ENCODE measurements at regions not wholly inside any gene's neighbourhood (a gene's known extent, or its start where the extent isn't known, plus 50 kb on each side); places are given as distances from the start of the nearest gene placed in this dataset.

DNA sequence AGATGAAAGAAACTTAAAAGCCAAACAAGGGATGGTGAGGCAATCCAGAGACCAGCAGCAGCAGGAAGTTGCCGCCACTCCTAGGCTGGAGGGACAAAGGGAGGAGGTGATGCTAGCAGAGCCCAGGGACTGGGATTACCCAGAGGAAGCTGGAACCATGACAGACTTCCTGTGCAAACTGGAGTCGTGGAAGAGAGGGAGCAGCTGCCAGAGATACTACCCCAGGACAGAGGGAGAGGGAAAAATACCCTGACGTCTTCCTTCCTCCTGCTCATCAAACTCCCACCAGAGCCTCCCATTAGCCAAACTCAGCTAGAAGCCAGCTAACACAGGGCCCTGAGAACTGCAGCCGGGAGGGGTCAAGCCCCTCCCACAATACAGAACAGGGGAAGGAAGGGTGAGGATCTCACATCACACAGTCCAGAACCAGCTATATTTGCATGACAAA is 101.2 kb upstream of the KLF3 start:
- no peak overlapping the region for H3K4me2 ChIP-seq (ENCODE audit: low read depth, low read length, poor library complexity, severe bottlenecking)
- no peaks in the 10 kb centered on the region for H4K20me1 ChIP-seq (ENCODE audit: low read depth, low read length)
- no peak overlapping the region for H3K4me3 ChIP-seq (ENCODE audit: insufficient read depth, low read length, poor library complexity, severe bottlenecking)
- H3K27me3 ChIP-seq (ENCODE audit: low read length): no peaks in the 10 kb centered on the region
- H2AFZ ChIP-seq (ENCODE audit: low read depth, low read length, severe bottlenecking): no peak overlapping the region
- H3F3A ChIP-seq (ENCODE audit: insufficient read depth): no peaks in the 10 kb centered on the region
- no peaks in the 10 kb centered on the region for H3K79me2 ChIP-seq (ENCODE audit: insufficient read depth, low read length)
- TF ChIP-seq EZH2phosphoT487 (conservative IDR thresholded peaks at IDR 0.05; ENCODE audit: low read length): no peak
- H3K9ac ChIP-seq (ENCODE audit: low read length): no peak overlapping the region
- no peaks in the 10 kb centered on the region for H3K9me2 ChIP-seq (replicated peaks; ENCODE audit: insufficient read depth, low read length)
- no peaks in the 10 kb centered on the region for H3K36me3 ChIP-seq (ENCODE audit: low read length)
- no peak overlapping the region for H3K27ac ChIP-seq (ENCODE audit: low read depth, low read length)
- no peaks in the 10 kb centered on the region for H3K9me3 ChIP-seq (ENCODE audit: insufficient read depth, low read length)

DNA sequence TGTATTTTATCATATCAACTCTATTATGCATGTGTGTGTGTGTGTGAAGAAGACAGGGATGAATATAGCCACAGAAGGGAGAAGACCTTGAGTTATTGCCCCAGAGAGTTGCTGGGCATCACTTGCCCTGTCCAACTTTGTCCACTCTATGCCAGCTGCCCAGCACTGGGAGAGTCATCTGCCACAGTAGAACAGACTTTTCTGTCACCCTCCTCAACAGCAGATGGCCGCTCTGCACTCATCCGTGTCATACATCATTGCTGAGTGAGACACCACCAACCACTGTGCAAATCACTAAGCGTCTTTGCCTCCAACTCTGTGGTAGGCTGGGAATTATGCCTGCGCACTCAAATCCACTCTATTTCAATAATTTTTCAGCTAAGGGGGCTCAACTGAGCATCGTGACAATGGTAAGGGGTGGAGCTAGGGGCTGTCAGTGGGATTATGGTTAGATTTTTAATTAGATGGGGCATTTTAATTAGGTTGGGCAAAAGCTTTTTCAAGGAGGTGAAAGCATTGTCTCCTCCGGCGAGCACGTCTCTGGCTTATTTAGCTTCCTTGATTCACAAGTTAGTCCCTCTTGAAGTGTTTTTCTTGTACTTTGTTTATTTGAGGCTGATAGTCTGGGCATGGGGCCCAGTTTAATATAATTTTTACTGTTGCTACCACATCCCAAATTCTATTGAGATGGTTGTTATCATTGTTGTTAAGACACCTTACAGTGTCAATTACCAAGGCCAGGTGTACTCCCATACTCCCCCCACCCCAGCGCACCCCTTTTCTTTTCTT is 100.1 kb upstream of the KLF3 start:
- H3K79me2 ChIP-seq (ENCODE audit: insufficient read depth, low read length): no peaks in the 10 kb centered on the region
- H4K20me1 ChIP-seq (ENCODE audit: low read depth, low read length): no peaks in the 10 kb centered on the region
- no peaks in the 10 kb centered on the region for H3K27me3 ChIP-seq (ENCODE audit: low read length)
- TF ChIP-seq EZH2phosphoT487 (conservative IDR thresholded peaks at IDR 0.05; ENCODE audit: low read length): no peak
- TF ChIP-seq, protein P1, sequence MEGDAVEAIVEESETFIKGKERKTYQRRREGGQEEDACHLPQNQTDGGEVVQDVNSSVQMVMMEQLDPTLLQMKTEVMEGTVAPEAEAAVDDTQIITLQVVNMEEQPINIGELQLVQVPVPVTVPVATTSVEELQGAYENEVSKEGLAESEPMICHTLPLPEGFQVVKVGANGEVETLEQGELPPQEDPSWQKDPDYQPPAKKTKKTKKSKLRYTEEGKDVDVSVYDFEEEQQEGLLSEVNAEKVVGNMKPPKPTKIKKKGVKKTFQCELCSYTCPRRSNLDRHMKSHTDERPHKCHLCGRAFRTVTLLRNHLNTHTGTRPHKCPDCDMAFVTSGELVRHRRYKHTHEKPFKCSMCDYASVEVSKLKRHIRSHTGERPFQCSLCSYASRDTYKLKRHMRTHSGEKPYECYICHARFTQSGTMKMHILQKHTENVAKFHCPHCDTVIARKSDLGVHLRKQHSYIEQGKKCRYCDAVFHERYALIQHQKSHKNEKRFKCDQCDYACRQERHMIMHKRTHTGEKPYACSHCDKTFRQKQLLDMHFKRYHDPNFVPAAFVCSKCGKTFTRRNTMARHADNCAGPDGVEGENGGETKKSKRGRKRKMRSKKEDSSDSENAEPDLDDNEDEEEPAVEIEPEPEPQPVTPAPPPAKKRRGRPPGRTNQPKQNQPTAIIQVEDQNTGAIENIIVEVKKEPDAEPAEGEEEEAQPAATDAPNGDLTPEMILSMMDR (IDR thresholded peaks at IDR 0.05; ENCODE audit: insufficient read depth, low read length, poor library complexity, severe bottlenecking): no peak
- no peak overlapping the region for H3K4me3 ChIP-seq (ENCODE audit: insufficient read depth, low read length, poor library complexity, severe bottlenecking)
- H3F3A ChIP-seq (ENCODE audit: insufficient read depth): no peaks in the 10 kb centered on the region
- H3K9me2 ChIP-seq (replicated peaks; ENCODE audit: insufficient read depth, low read length): no peaks in the 10 kb centered on the region; the same call in 1 of the 2 replicates
- no peak overlapping the region for H2AFZ ChIP-seq (ENCODE audit: low read depth, low read length, severe bottlenecking)
- H3K27ac ChIP-seq (ENCODE audit: low read depth, low read length): no peak overlapping the region
- no peaks in the 10 kb centered on the region for H3K36me3 ChIP-seq (ENCODE audit: low read length)
- H3K9ac ChIP-seq (ENCODE audit: low read length): no peak overlapping the region
- H3K9me3 ChIP-seq (ENCODE audit: insufficient read depth, low read length): no peaks in the 10 kb centered on the region
- no peak overlapping the region for H3K4me2 ChIP-seq (ENCODE audit: low read depth, low read length, poor library complexity, severe bottlenecking)

DNA sequence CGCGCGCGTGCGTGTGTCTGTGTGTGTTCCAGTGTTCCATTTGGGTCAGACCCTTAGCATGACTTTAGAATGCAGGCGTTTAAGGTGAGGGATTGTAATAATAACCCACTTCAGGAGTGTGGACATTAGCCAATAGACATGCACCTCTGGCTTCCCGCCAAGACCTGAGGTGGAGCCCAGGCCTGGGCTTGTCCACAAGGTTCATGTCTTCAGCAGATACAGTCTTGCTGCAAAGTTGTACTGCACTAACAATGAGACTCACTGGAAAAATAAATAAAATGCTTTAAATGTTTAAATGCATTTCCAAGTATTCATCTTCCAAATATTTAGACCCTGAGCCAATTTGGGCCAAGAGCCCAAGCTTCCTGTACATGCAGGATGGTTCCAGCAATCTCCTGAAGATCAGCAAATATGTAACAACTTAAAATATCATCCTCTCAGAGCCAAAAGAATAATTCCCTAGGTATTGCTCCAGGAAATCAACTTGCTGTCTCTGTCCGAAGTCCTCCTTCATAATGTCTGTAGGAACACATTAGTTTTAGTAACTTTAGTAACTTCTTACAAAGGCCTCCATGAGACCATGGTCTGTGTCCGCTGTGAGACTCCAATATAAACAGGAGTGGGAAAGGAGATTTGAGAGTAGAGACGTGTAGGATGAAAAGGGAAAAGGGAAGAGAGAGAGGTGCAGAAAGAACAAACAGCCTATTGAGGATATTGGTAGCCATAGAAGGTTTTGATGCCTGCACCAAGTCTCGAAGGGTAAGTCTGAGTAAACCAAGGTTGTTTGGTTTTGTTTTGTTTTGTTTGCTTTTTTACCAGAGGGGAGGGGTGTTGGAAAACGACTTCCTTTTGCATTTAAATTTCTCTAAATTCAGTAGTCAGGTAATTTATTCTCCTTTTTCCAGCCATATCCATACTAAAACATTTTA is 98.5 kb upstream of the KLF3 start:
- Histone ChIP-seq H3K4me3 (ENCODE audit: insufficient read depth, low read length, poor library complexity, severe bottlenecking) (no peak overlapping the region), H3K27me3 (ENCODE audit: low read length) (no peaks in the 10 kb centered on the region; the same call in 1 of the 2 replicates), H3K9me2 (replicated peaks; ENCODE audit: insufficient read depth, low read length) (no peaks in the 10 kb centered on the region; the same call in 1 of the 2 replicates), H2AFZ (ENCODE audit: low read depth, low read length, severe bottlenecking) (no peak overlapping the region), H3K36me3 (ENCODE audit: low read length) (no peaks in the 10 kb centered on the region), H3F3A (ENCODE audit: insufficient read depth) (no peaks in the 10 kb centered on the region), H3K79me2 (ENCODE audit: insufficient read depth, low read length) (no peaks in the 10 kb centered on the region), H3K9me3 (ENCODE audit: insufficient read depth, low read length) (no peaks in the 10 kb centered on the region), H3K27ac (ENCODE audit: low read depth, low read length) (no peak overlapping the region), H3K4me2 (ENCODE audit: low read depth, low read length, poor library complexity, severe bottlenecking) (no peak overlapping the region), H4K20me1 (ENCODE audit: low read depth, low read length) (no peaks in the 10 kb centered on the region), H3K9ac (ENCODE audit: low read length) (no peak overlapping the region)
- no peak for TF ChIP-seq EZH2phosphoT487 (conservative IDR thresholded peaks at IDR 0.05; ENCODE audit: low read length)
- TF ChIP-seq, protein P1 (IDR thresholded peaks at IDR 0.05; ENCODE audit: insufficient read depth, low read length, poor library complexity, severe bottlenecking): no peak

Measured in SU-DHL-6 (cell line).